TTC549 (cell line): ENCODE measurements at regions not wholly inside any gene's neighbourhood (a gene's known extent, or its start where the extent isn't known, plus 50 kb on each side); places are given as distances from the start of the nearest gene placed in this dataset.

Experiments used
- FAIRE-seq: peaks from 2 replicates; lab custom pipeline; 2012; peaks lifted over from hg19 to GRCh38; lab: Jason Lieb, UNC

DNA sequence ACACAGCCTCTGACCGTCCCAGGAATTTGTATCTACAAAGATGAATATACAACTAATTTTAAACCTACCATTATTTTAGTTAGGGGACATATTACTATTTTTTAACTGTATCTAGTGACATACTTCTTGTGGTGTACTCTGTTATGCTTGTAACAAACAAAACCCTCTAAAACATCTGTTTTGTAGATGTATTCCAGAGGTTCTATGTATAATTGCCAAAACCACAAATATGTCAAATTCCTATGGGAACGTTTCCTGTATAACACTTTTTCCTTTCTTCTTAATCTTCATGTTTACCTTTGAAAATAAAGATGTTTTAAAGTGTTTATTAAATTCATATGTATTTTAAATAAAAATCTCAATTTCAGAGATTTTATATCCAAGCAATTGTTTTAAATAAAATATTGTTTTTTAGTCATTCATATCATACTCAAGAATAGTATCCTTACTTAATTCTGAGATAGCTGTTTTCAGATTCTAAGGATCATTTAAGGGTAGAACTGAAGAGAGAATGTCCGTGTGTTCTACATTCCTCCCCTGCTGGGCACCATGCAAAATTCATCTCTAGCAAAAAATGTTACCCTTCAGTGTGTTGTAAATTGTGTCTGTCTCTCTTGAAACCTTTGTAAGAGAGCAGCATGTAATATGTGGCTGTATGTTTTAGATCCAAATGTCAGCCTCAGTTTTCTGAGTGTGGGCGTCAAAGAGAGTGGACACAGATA, 1327.7 kb downstream of the EFNB2 start:
- no peak for FAIRE-seq

DNA sequence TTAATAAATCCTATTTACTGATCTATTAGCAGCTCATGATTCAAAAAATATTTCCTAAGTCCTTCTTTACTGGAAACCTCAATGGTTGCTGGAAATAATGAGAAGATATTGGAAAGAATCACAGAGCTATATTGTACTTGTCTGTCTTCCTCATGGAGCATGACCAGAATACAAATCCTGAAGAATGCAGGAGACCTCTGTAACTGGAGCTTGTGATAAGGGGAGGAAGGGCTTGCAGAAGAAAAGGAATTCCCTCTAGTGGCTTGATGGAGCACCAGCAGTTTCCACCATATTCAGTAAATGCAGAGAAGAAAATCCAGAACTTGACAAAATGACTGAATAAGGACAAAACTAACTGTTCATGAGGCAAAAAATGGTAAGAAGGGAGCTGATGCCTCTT, 1333.1 kb downstream of the EFNB2 start:
- no peak for FAIRE-seq

GRCh38 chr13:105201351-105201750, 1334.1 kb downstream of the EFNB2 start:
- no peak for FAIRE-seq

DNA sequence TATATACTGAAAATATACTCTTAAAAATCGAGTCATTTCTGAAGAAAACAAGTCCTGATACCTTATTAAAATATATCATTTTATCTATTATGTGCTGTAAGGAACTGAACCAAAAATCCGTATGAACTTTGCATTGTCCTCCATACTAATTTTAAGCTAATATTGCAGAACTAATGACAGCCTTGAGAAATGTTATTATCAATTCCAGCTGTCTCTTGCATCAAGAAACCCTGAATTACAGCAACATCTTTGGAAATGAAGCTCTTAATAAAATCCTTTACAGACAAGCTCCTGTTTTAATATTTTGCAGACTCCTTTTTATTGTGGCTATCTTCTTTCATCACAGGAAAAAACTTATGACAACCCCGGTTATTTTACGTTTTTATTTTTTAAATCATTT, 1335.3 kb downstream of the EFNB2 start:
- FAIRE-seq = no peak

GRCh38 chr13:105196052-105196451, 1339.4 kb downstream of the EFNB2 start:
- FAIRE-seq = no peak

- FAIRE-seq = no peak
These were observed 1342.4 kb downstream of the EFNB2 start for GRCh38 chr13:105193026-105193425.

DNA sequence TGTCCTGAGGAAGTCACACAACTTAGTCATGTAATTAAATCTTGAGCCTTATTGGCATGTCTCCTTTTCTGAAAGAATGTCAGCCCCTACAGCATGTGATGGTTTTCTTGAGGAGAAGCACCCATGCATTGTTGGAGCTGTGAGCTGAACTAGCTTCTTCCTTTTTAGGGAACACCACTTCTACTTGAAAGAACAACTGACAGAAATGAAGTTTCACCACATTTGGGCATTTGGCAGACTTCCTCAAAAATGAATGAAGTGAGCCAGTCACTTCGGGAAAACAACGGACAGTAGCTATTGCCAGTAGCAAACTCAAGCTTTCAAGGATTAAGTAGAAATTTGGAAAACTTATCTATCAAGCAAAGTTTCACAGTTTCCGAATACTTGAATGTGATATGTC, 1351.3 kb downstream of the EFNB2 start:
- FAIRE-seq = no peak

- no peak for FAIRE-seq
These were observed 1358.1 kb downstream of the EFNB2 start for GRCh38 chr13:105177265-105177900.

- no peak for FAIRE-seq
These were observed 1365.0 kb downstream of the EFNB2 start for GRCh38 chr13:105170438-105170837.

DNA sequence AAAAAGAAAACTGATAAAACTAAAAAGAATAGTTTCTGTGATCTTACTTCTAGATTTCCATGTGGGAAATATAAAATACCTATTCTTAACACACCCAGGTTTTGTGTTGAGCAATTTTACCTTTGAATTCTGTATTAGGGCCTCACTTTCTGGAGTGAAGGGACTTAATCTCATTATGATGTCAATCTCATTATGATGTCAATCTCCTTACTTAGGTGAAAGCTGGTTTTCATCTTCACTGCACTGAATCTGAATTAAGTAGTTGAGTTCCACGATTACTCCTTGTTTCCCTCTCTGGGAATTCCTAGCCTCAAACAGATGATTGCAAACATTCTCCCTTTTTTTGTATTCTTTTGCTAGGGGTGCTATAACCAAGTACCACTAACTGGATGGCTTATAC, 1367.2 kb downstream of the EFNB2 start:
- FAIRE-seq = no peak

DNA sequence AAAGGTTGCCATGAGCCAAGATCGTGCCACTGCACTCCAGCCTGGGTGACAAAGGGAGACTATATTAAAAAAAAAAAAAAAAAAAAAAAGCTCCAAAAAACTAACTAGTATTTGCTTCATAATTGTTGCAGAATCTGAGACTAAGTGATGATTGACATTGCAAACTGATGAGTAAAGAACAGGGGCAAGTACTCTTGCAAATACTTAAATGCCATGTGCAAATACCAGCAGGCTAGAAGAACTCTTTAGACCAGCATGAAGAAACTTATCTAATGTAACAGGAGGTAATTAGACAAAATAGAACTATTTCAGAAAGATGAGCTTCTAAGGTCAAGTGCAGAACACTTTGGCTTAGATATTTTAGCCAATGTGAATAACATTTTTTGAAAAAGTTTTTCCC, 1368.1 kb downstream of the EFNB2 start:
- FAIRE-seq = no peak

DNA sequence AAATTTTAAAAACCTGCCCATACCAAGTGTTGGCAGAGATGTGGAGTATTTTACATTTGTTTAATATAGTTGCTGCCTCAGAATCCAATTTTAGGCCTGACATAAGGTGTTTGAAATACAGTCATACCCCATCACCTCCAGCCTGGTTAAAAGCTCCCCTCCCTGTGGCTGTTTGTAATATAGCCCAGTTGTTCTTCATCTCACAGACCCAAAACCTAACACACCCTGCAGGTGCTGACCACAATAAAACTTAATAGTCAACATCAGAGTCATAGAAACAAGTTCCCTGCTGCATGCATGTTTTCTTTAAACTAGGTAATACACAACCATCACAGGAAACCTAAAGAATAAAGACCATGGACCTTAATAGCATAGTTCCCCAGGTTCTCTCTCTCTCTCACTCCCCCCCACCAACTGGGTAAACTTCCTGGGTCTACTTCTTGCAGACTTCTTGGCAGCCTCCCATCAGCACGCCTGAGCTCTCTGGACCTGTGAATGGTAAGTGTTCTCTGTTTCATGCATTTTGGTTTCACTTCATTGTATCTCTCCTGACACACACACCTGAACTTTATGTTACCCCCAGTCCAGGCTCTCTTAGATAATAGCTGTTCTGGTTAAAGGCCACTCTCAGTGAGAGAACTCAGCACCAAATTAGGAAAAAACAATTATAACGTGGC, 1369.9 kb downstream of the EFNB2 start:
- no peak for FAIRE-seq

GRCh38 chr13:105159841-105160240, 1375.6 kb downstream of the EFNB2 start:
- FAIRE-seq = no peak

DNA sequence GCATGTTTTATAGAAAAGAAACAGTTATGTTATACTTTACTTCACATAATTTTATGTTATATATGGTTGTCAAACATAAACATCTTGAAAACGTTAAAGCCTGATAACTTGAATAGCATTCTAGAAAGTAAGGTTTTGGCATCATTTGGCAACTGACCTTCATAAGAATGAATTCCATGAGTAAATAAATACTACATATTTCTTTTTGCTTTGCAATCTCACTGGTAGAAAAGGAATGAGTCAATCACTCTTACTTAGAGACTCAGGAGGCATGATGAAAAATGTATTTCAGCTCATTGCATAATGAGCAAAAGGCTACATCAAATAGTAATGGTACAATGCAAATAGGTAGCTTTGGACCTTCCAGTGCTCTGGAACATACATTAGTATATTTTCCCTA, 1381.9 kb downstream of the EFNB2 start:
- FAIRE-seq = no peak

DNA sequence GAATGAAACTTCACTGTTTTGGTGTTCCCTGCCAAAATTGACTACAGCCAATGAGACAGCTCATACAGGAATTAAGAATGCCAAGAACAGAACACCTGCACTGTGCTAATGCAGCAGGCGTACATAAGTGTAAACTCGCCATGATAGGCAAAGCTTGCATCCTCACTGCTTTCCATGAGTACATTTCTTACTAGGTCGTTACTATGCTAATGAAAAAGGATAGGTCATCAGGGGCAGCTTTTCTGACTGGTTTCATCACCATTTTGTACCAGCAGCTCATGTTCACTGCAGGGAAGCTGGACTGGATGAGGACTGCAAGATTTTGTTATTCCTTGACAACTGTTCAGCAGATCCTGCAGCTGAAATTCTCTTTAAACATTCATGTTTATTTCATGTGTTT, 1383.8 kb downstream of the EFNB2 start:
- FAIRE-seq = no peak

GRCh38 chr13:105147461-105147860, 1388.0 kb downstream of the EFNB2 start:
- no peak for FAIRE-seq

- no peak for FAIRE-seq
These were observed 1390.5 kb downstream of the EFNB2 start for GRCh38 chr13:105144936-105145335.

GRCh38 chr13:105144020-105144419, 1391.4 kb downstream of the EFNB2 start:
- no peak for FAIRE-seq

DNA sequence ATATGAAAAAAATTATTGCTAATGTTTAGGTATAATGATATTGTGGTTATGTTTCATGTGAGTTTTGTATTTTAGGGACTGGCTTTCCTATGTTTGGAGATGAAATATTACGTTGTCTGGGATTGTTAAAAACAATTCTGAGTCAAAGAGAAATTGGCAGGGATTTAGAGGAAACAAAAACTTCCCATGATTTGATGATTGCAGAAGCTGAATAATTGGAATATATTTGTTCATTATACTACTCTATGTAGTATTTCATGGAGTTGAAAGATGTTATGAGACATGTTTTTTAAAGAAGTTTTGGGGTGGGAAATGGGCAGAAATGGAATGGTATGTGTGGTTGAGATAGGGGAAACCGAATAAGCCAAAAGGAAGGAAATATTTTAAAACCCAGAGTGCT, 1392.9 kb downstream of the EFNB2 start:
- FAIRE-seq = no peak

GRCh38 chr13:105139380-105140285, 1395.8 kb downstream of the EFNB2 start:
- no peak for FAIRE-seq

GRCh38 chr13:105139048-105139379, 1396.4 kb downstream of the EFNB2 start:
- no peak for FAIRE-seq

DNA sequence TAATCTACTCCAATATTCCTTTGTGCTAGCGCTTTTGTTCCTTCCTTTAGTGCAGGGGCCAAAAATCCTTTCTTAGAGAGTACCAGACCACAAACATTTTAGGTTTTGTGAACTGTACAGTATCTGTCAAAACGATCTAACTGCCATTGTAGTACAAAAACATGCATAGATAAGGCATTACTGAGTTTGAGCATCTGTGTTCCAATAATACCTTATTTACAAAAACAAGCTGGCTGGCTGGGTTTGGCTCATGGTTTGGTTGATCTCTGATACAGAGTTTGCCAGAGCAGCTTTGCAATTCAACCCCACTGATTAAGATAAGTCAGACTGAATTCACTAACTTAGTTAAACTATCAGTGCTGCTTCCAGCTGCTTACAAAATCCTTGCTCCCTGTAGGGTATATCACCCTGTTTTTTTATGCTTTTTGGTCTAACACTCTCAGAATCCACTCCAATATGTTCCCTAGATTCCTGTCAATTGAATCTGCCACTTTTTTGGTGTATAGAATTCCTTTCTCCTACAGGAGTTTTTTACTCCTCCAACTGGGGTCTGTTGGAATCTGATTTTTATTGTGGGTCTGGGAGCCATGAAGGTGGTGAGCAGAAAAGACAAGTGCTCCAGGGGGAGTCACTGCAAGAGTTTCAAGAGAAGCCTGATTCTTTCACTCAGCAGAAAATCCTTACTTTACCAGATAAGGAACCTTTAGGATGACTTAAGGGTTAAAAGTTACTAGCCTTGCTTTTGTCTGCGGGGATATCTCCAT, 1399.4 kb downstream of the EFNB2 start:
- FAIRE-seq = no peak
